ENCODE measurements at regions not wholly inside any gene's neighbourhood (a gene's known extent, or its start where the extent isn't known, plus 50 kb on each side); places are given as distances from the start of the nearest gene placed in this dataset.
"Not testable (repeated sequence)": the region's sequence is repeated elsewhere in the genome, so short reads cannot be mapped to it uniquely, and the experiment has no call there.

DNA sequence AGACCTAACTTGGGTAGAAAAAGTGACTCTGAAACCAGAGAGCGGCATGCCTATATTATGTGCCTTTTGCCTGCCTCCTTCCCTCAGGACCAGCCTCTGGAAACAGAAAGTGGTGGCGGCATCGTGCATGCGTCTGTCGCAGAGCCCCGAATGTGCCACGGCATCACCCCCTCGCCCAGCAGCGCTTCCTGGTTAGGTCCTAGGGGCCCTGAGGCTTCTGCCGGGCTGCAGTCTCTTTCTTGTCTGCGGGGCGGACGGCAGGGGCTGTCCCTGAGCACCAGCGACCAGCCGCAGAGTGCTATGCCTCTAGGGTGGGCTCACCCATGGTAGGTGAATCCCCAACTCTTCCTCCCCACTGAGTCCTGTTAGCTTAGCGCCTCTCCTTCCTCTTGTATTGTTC, 68.7 kb downstream of the VSIG4 start:
- DNase-seq, result no peak

DNA sequence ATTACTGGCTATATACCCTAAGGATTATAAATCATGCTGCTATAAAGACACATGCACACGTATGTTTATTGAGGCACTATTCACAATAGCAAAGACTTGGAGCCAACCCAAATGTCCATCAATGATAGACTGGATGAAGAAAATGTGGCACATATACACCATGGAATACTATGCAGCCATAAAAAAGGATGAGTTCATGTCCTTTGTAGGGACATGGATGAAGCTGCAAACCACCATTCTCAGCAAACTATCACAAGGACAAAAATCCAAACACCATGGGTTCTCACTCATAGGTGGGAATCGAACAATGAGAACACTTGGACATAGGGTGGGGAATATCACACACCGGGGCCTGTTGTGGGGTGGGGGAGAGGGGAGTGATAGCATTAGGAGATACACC, 72.7 kb downstream of the VSIG4 start:
- DNase-seq, result not testable (repeated sequence)

DNA sequence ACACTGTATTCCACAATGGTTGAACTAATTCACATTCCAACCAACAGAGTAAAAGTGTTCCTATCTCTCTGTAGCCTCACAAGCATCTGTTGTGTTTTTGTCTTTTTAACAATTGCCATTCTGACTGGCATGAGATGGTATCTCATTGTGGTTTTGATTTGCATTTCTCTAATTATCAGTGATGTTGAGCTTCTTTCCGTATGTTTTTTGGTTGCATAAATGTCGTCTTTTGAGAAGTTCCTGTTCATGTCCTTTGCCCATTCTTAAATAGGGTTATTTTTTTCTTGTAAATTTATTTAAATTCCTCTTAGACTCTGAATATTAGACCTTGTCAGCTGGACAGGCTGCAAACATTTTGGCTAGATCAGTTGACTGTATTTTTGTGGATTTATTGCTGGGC, 78.2 kb downstream of the VSIG4 start:
- DNase-seq, result no peak

DNA sequence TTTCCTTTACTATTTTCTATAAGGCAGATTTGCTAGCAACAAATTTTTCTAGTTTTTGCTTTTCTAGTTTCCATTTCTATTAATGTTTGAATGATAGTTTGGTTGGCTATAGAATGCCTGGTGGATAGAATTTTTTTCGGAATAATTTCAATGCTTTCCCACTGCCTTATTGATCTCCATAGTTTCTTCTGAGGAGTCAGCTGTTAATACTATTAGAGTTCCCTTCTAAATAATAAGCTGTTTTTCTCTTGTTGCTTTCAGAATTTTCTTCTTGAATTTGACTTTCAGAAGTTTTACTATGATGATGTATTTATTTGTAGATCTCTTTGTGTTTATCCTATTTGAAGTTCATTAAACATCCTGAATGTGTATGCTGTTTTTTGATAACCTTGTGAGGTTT, 91.8 kb downstream of the VSIG4 start:
- DNase-seq, result no peak

DNA sequence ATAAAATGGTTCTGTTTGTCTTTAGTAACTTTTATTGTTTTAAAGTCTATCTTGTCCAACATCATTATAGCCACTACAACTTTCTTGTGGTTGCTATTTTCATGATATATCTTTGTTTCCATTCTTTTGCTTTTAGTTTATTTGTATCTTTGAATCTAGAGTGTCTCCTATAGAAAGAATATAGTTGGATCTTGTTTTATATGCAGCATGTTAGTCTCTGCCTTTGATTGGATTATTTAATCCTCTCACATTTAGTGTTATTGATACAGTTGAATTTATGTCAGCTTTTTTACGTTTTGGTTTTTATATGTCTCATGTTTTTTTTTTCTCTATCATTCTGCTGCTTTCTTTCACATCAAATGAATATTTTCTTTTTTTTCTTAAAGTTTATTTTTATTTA, 98.1 kb downstream of the VSIG4 start:
- no peak for DNase-seq

DNA sequence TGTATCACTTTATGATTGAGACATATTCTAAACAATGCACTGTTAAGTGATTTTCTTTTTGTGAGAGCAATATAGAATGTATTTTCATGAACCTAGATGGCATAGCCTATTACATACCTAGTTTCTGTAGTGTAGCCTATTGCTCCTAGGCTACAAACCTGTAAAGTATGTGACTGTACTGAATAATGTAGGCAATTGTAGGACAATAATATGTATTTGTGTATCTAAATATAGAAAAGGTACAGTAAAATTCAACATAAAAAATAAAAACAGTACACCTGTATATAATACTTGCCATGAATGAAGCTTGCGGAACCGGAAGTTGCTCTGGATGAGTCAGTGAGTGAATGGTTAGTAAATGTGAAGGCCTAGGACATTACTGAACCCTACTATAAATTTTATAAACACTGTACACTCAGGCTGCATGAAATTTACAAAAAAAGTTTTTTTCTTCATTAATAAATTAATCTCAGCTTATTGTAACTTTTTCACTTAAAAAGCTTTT, 106.7 kb downstream of the VSIG4 start:
- DNase-seq, result no peak

DNA sequence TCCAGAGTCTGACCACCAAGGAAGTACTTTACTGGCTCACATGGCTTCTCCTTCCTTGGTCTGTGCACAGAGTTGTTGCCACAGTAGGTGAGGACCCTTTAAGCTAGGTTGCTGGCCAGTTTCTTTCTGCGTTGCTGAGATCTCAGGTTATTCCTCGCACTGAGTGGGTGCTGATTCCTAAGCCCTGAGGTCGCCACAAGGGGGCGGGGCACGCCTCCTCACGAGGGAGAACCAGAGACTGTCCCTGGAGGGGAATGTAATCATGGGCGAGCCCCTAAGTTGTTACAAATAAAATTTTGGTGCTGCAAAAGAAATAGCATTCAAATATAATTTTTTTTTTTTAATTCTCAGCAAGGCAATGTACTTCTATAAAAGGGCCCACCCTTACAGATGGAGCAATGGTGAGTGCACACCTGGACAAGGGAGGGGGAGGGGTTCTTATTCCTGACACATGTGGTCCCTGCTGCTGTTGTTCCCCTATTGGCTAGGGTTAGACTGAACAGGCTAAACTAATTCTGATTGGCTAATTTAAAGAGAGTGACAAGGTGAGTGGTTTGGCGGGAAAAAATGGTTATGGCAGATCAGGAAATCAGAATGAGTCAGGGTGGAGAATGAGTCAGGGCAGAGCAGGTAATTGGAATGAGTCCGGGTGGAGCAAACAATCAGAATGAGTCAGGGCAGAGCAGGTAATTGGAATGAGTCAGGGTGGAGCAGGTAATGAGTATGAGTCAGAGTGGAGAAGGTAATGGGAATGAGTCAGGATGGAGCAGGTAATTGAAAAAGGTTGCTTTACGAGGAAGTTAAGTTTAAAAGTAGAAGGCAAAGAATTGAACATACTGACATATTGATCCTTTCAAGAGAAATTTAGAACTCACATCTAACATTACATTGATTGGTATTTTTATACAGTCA, 107.5 kb downstream of the VSIG4 start:
- no peak for DNase-seq

DNA sequence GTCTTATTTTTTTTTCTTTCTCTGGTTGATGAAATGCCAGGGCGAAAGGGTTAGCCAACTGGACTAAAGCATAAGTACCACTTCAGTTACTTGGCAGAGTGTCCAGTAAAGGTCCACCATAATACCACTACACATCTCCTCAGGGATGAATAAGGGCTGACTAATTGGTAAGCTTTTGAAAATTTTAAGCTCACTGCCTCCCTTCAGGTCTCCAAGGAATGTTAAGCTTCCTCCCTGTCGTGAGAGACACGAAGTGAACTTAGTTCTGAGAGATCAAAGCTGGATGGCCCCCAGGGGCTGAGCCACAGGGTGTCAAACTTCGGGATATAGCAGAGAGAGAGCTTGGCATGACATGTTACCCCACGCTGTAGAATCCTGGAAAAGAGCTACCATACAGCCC, 111.4 kb downstream of the VSIG4 start:
- no peak for DNase-seq

DNA sequence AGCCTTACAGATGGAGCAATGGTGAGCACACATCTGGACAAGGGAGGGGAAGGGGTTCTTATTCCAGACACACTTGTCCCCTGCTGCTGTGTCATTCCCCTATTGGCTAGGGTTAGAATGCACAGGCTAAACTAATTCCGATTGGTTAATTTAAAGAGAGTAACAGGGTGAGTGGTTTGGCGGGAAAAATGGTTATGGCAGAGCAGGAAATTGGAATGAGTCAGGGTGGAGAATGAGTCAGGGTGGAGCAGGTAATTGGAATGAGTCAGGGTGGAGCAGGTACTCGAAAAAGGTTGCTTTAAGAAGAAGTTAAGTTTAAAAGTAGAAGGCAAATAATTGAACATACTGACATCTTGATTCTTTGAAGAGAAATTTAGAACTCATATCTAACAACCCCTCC, 112.5 kb downstream of the VSIG4 start:
- not testable (repeated sequence) for DNase-seq

DNA sequence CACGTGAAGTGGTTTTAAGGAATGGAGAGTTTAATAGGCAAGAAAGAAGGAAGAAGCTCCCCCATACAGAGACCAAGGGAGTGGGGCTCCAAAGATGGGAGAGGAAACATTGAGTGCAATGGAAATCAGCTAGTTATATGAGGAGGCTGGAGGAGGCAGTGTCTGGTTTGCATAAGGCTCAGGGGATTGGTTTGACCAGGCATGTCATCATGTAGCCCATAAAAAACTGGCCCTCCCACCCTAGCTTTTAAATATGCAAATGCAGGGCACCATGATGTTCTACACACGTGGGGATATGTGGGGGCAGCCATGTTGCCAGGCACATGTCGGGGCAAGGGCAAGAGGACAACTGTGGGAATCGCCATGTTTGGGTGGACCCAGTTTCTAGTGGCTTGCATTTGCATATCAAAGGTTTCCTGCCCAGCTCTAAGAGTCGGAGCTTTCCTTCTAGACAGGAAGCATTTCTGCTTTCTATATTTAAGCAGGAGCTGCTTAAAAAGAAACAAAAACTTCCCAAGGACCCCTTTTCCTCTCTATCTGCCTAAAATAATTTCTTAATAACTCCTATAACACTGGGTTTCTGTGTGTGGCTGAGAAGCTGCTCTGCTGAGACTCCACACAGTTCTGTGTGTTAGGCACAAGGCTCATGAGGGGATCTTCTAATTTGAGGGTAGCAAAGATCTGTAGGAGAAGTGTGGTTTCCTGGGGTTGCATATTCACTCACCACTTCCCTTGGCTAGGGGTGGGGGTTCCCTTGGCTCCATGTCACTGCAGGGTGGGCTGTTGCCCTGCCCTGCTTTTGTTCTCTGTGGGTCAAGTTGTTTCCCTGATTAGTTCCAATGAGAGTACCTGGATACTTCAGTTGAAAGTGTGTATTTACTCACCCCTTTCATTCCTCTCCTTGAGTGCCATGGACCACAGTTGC, 113.5 kb downstream of the VSIG4 start:
- DNase-seq, result no peak

DNA sequence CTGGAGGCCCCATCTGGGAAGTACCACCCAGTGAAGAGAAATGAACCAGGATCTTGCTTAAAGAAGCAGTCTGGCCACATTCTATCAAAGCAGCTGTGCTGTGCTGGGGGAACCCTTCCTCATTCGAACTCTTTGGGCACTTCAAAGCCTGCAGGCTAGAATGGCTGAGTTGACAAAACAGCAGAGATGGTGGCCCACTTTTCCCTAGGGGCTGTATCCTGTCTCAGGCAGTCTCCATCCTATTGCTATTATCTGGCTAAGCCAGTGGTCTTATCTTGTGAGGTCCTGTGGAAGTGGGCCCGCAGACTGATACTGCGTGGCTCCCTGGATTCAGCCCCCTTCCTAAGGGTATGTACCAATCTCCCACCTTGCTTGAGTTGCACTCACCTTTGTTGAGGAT, 114.3 kb downstream of the VSIG4 start:
- DNase-seq, result no peak

DNA sequence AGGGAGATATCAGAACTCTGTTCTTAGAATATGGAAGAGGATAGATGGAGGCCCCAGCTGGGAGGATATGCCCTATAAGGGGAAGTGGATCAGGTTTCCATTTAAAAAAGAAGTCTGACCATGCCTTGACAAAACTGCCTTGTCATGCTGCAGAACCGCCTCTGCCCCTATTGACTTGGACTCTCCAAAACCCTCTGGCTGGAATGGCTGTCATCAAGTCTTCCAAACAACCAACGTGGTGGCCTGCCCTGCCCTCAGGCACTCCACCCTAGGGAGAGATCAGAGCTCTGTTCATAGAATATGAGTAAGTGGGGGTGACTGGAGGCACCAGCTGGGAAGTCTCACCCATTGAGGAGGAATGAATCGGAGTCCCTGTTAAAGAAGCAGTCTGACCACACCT, 114.9 kb downstream of the VSIG4 start:
- DNase-seq, result no peak

DNA sequence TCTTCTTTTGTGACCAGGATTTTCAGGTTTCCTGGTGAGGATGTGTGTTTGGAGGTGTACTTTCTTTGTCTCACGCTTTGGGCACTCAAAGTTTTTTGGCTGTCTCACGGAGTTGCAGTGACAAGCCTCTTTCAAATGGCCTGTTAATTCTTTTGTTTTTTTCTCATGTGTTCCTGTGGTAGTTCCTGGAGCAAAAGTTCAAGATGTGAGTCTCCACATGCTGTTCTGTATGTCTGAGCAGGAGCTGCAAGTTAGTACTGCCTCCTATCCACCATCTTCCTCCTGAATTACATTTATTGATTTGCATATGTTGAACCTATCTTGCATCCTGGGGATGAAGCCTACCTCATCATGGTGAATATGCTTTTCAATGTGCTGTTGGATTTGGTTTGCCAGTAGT, 118.5 kb downstream of the VSIG4 start:
- no peak for DNase-seq

DNA sequence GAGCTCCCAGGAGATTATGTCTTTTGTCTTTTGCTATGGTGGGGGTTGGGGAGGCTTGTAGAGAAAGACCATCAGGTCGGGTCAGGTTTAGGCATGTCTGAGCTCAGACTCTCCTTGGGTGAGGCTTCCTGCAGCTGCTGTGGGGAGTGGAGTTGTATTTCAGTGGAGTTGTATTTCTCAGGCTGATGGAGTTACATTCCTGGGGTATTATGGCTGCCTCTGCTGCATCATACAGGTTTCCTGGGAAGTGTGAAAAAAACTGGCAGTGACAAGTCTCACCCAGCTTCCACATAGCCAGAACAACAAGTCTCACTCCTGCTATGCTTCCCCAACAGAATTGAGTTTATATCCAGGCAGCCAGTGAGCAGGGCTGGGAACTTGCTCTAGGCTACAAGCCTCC, 119.3 kb downstream of the VSIG4 start:
- DNase-seq, result no peak

DNA sequence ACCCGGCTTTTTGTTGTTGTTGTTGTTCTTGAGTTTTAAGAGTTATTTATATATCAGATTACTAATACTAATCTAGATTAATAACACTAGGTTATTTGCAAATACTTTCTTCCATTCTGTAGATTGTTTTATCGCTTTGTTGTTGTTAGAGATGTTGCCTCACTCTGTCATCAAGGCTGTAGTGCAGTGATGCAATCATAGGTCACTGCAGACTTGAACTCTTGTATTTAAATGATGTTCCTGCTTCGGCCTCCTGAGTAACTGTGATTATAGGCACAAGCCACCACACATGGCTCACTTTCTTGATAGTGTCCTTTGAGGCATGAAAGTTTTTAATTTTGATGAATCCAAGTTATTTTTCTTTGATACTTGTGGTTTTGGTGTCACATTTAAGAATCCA, 129.0 kb downstream of the VSIG4 start:
- DNase-seq, result no peak

DNA sequence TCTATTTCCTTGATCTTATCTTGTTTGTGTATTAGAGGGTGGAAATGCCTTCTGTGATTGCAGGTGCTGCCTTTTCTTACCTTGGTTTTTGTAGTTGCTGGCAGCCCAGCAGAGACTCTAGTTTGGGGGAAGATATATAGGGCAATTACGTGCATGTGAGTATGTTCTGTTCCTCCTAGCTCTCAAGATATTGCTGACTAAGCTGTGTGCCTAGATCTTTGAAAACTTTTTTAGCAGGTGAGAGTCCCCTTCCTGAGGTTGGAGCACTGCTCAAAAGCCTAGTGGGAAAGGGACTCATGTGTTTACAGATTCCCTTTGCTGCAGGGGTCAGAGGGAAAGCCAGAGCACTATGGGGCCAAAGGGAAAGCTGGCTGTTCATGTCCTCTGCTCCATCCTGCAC, 136.1 kb downstream of the VSIG4 start:
- DNase-seq, result no peak

DNA sequence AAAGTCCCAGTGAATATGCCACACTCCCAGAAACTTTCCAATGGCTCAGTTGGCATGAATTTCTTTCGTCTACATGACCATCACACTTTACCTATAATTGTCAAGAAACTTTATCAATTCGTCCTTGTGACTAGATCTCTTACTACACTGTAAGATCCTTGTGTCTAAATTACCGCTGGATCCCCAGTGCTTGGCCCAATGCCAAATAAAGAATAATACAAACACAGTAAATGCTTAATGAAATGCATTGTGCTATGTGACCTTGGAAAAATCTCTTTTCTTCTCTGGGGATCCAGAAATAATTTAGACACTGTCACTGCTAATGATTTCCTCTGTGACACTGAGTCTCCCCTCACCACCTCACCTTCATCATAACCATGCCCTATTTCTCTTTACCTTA, 137.9 kb downstream of the VSIG4 start:
- no peak for DNase-seq

DNA sequence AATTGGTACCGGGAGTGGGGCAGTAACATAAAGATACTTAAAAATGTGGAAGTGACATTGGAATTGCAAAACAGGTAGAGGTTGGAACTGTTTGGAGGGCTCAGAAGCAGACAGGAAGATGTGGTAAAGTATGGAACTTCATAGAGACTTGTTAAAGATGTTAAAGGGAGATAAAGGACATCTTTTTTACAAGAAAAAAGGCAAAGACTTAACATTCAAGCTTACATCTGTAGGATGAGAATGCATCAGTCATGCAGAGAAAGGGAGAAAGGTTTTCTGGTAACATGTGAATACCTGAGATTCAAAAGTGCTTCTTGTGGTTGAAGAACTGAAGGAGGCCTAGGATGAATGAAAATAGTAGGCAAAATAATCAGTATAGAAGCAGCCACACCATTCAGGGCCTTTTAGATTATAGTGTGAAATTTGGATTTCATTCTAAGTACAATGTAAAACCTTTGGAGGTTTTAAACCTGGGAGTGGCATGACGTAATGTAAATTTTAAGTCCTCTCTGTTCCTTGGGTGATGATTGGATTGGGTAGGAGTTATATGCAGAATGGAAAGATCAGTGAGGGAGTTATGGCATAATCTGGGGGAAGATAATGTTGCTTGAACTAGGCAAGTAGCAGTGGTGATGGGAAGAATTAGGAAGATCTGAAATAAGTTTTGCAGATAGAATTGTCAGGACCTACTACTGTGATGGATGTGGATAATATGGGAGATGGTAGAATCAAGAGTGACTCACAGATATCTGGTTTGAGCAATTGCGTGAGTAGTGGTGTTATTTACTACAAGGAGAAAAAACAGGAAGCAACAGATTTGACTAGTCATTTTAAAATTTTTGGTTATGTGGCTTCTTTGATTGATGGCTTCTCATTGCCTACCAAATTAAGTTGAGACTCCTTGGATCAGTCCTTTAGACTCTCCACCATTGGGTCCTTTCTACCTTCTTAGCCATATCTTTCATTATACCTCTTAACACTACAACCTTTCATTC, 138.7 kb downstream of the VSIG4 start:
- DNase-seq, result no peak

DNA sequence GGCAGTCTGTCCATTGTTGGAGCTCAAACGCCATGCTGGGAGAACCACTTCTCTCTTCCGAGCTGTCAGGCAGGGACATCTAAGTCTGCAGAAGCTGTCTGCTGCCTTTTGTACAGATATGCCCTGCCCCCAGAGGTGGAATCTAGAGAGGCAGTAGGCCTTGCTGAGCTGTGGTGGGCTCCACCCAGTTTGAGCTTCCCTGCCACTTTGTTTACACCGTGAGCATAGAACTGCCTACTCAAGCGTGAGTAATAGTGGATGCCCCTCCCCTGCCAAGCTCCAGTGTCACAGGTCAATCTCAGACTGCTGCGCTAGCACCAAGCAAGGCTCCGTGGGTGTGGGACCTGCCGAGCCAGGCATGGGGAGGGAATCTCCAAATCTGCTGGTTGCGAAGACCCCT, 145.7 kb downstream of the VSIG4 start:
- no peak for DNase-seq

DNA sequence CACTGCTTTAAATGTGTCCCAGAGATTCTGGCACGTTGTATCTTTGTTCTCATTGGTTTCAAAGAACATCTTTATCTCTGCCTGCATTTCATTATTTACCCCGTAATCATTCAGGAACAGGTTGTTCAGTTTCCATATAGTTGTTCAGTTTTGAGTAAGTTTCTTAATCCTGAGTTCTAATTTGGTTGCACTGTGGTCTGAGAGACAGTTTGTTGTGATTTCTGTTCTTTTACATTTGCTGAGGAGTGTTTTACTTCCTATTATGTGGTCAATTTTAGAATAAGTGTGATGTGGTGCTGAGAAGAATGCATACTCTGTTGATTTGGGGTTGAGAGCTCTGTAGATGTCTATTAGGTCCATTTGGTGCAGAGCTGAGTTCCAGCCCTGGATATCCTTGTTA, 148.1 kb downstream of the VSIG4 start:
- DNase-seq, result not testable (repeated sequence)

DNA sequence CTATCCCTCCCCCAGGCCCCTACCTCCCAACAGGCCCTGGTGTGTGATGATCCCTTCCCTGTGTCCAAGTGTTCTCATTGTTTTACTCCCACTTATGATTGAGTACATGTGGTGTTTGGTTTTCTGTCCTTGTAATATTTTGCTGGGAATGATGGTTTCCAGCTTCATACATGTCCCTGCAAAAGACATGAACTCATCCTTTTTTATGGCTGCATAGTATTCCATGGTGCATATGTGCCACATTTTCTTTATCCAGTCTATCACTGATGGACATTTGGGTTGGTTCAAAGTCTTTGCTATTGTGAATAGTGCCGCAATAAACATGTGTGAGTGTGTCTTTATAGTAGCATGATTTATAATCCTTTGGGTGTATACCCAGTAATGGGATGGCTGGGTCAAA, 151.7 kb downstream of the VSIG4 start:
- not testable (repeated sequence) for DNase-seq

DNA sequence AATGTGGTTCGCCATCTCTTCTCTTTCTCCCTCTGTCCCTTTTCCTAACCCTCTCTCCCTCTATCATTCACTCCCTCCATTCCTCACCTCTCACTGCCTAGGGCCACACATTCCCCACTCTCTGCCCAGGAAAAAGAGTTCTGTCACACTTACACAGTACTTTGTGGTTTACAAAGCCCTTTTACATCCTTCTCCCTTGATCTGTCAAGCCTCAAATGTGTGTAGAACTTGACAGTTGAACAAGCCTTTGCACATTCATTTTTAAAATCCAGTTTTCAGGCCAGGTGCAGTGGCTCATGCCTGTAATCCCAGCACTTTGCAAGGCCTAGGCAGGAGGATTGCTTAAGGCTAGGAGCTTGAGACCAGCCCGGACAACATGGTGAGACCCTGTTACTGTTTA, 156.3 kb downstream of the VSIG4 start:
- no peak for DNase-seq

Data from NCI-H2081 (cell line).